CD1c-positive myeloid dendritic cell (primary cell): ENCODE measurements at regions not wholly inside any gene's neighbourhood (a gene's known extent, or its start where the extent isn't known, plus 50 kb on each side); places are given as distances from the start of the nearest gene placed in this dataset.
"Not testable (repeated sequence)": the region's sequence is repeated elsewhere in the genome, so short reads cannot be mapped to it uniquely, and the experiment has no call there.

ENCODE experiments used
- DNase-seq: peaks from one replicate; pipeline ENCODE4 v3.0.0-alpha.2; 2016; ENCODE audit errors: extremely low spot score

- no peak for DNase-seq
Measured at GRCh38 chr5:111635151-111635902, 121.7 kb downstream of the NREP start.

GRCh38 chr5:111631328-111631727, 119.0 kb upstream of the STARD4 start:
- DNase-seq, result no peak

GRCh38 chr5:111628901-111629300, 116.6 kb upstream of the STARD4 start:
- no peak for DNase-seq

- no peak for DNase-seq
Measured at GRCh38 chr5:111627862-111628261, 115.5 kb upstream of the STARD4 start.

GRCh38 chr5:111626473-111627148, 114.3 kb upstream of the STARD4 start:
- DNase-seq, result no peak

- no peak for DNase-seq
Measured at GRCh38 chr5:111618623-111619271, 106.4 kb upstream of the STARD4 start.

GRCh38 chr5:111615054-111615453, 102.7 kb upstream of the STARD4 start:
- no peak for DNase-seq

- not testable (repeated sequence) for DNase-seq
Measured at GRCh38 chr5:111612013-111612630, 99.8 kb upstream of the STARD4 start.

GRCh38 chr5:111606194-111606593, 93.9 kb upstream of the STARD4 start:
- DNase-seq, result no peak

GRCh38 chr5:111603446-111603827, 91.1 kb upstream of the STARD4 start:
- DNase-seq, result no peak

- no peak for DNase-seq
Measured at GRCh38 chr5:111602817-111603445, 90.6 kb upstream of the STARD4 start.

GRCh38 chr5:111598996-111599395, 86.7 kb upstream of the STARD4 start:
- no peak for DNase-seq

- no peak for DNase-seq
Measured at GRCh38 chr5:111597491-111597890, 85.2 kb upstream of the STARD4 start.

- no peak for DNase-seq
Measured at GRCh38 chr5:111596705-111597104, 84.4 kb upstream of the STARD4 start.

- no peak for DNase-seq
Measured at GRCh38 chr5:111595425-111595824, 83.1 kb upstream of the STARD4 start.

- DNase-seq, result no peak
Measured at GRCh38 chr5:111589316-111589715, 77.0 kb upstream of the STARD4 start.

- DNase-seq, result no peak
Measured at GRCh38 chr5:111587728-111588127, 75.4 kb upstream of the STARD4 start.

GRCh38 chr5:111585946-111586345, 73.6 kb upstream of the STARD4 start:
- no peak for DNase-seq

GRCh38 chr5:111585291-111585690, 73.0 kb upstream of the STARD4 start:
- no peak for DNase-seq

GRCh38 chr5:111584651-111585050, 72.3 kb upstream of the STARD4 start:
- DNase-seq, result peak; percentile 61

- no peak for DNase-seq
Measured at GRCh38 chr5:111583758-111584203, 71.4 kb upstream of the STARD4 start.
